MG63 (cell line): ENCODE measurements at regions not wholly inside any gene's neighbourhood (a gene's known extent, or its start where the extent isn't known, plus 50 kb on each side); places are given as distances from the start of the nearest gene placed in this dataset.
"Not testable (repeated sequence)": the region's sequence is repeated elsewhere in the genome, so short reads cannot be mapped to it uniquely, and the experiment has no call there.

ENCODE experiments used
- DNase-seq: peaks from one replicate; pipeline ENCODE4 v3.0.0-alpha.2; 2020
- H3K27me3 ChIP-seq: fragments of 250-450 bp; sonication (Bioruptor Pico); 2 replicates; pipeline ENCODE4 v1.5.1; 2020; ENCODE audit warnings: mild to moderate bottlenecking, moderate library complexity
- H3K36me3 ChIP-seq: fragments of 250-450 bp; sonication (Bioruptor Pico); 2 replicates; pipeline ENCODE4 v1.5.1; 2020; ENCODE audit warnings: mild to moderate bottlenecking, moderate library complexity
- H3K4me3 ChIP-seq: fragments of 250-450 bp; sonication (Bioruptor Pico); 2 replicates; pipeline ENCODE4 v1.5.1; 2020; ENCODE audit warnings: mild to moderate bottlenecking, moderate library complexity
- H3K9me3 ChIP-seq: fragments of 250-450 bp; sonication (Bioruptor Pico); 2 replicates; pipeline ENCODE4 v1.5.1; 2020; ENCODE audit warnings: mild to moderate bottlenecking, moderate library complexity

DNA sequence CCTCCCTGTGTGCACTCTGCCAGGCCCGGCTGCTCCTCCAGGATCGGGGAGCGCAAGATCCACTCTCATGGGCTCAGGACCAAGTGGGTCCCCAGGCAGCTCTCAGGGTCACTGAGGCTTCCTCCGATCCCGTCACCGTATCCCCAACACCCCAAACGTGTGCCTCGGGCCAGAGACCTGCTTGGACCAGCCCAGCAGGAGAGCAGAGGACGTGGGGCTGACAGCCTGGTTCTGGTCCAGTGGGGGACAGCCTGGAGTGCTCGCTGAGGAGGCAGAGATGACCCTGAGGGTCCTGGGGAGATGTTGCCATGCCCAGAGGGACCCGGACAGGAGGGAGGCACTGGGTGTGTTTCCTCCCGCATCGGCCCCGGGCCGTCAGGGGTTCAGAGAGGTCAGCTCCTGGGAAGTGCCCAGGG, 1402.6 kb downstream of the BRD1 start:
- no peak overlapping the region for H3K4me3 ChIP-seq
- DNase-seq: no peak
- H3K36me3 ChIP-seq: no peaks in the 10 kb centered on the region
- no peaks in the 10 kb centered on the region for H3K27me3 ChIP-seq
- no peaks in the 10 kb centered on the region for H3K9me3 ChIP-seq

DNA sequence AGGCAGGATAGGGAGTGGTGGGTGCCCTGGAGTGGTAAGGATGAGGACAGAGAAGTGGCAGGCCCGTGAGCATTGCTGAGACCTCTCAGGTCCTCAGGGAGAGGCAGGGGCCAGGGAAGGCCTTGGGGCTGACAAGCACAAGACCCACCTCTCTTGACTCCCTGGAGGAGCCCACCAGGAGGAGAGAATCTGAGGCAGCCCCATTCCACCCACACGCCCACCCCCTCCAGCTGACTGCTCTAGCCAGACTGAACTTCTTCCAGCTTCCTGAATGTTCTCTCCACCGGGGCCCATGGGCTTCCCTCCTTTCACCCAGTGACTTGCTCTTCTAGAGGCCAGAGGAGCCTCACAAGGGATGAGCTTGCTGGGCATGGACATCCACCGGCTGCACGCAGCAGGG, 1403.0 kb downstream of the BRD1 start:
- H3K9me3 ChIP-seq: no peaks in the 10 kb centered on the region

DNA sequence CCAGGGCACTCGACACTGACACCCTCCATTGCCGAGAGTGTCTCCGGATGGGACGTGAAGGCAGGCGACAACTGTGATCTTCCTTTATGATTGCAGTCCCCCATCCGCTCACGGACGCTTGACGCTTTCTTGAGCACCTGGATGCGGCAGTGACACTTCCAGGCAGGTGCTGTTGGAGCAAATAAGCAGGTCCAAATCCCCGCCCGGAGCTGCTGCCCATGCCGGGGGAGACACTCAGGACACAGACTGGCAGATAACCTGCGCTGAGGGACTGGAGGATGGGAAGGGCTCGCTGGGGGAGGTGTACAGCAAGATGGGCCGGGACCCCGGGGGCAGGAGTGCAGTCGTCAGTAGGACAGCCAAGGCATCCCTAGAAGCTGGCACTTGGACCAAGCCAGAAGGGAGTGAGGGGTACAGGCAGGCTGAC, 1403.5 kb downstream of the BRD1 start:
- no peak for DNase-seq
- no peak overlapping the region for H3K4me3 ChIP-seq
- H3K9me3 ChIP-seq: no peaks in the 10 kb centered on the region

More for the DNA sequence above, 1403.0 kb downstream of the BRD1 start:
- no peaks in the 10 kb centered on the region for H3K27me3 ChIP-seq
- H3K36me3 ChIP-seq: no peaks in the 10 kb centered on the region
- DNase-seq: no peak
- no peak overlapping the region for H3K4me3 ChIP-seq

DNA sequence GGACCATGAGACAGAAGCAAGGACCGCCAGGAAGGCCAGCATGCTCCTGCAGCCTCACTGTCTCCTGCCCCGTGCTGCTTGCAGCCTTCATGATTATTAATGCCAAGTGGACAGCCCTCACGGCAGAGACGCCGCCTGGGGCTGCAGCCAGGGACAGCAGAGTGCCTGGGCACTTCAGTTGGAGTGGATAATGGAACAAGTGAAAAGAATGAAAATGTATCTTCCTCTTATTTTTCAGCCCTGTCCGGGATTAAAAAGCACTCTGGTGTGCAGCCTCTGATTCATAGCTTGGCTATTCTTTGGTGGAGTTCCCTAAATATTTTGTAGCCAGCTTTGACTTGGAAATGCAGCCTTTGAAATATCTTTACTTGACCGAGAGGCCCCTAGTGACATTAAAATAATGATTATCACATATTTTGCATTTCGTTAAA, 1404.2 kb downstream of the BRD1 start:
- no peak for DNase-seq
- H3K27me3 ChIP-seq: no peaks in the 10 kb centered on the region
- H3K36me3 ChIP-seq: no peaks in the 10 kb centered on the region
- H3K4me3 ChIP-seq: no peak overlapping the region
- H3K9me3 ChIP-seq: no peaks in the 10 kb centered on the region

More for the DNA sequence above, 1403.5 kb downstream of the BRD1 start:
- Histone ChIP-seq H3K27me3 (no peaks in the 10 kb centered on the region), H3K36me3 (no peaks in the 10 kb centered on the region)

DNA sequence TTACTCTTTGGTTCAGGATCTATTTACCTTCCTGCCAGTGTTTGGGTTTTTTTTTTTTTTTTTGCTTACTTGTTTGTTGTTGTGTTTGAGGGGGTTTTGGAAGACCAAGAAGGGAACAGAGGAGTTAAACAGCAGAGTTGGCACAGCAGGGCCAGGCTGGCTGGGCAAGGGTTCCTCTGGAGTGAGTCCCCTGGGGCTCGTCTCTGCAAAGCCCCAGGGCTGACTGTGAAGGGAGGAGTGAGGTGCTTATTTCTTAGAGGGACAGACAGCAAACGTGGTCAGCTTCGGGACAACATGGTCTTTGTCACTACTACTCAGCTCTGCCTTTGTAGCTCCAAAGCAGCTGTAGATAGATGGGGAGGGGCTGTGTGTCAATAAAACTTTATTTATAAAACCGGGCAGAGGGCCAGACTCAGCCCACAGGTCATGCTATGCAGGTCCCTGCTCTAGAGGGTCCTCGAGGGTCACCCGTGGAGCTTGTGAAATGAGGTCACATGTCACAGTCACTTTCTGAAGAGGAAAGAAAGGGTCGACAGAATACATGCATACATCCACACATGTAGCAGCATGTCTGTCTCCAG, 1404.7 kb downstream of the BRD1 start:
- H3K9me3 ChIP-seq: no peaks in the 10 kb centered on the region
- no peaks in the 10 kb centered on the region for H3K36me3 ChIP-seq
- H3K4me3 ChIP-seq: no peak overlapping the region
- H3K27me3 ChIP-seq: no peaks in the 10 kb centered on the region
- no peak for DNase-seq

DNA sequence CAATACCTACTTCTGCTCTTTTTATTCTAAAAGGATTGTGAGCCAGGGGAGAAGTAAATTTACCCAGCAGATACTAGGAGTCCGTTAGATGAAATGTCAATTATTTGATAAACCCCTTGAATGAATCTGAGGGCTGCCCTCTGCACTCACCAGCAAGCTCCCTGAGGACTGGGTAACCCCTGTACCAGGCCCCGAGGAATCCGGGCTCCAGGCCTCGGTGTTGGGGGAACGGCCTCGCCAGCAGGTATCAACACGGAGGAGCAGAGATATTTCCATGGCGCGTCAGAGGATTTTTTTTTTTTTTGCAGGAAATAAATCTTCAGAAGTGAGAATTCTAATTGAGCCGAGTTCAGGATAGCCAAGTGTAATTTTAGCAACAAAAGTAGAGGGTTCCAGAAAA, 1408.8 kb downstream of the BRD1 start:
- DNase-seq: no peak
- H3K27me3 ChIP-seq: no peaks in the 10 kb centered on the region
- H3K9me3 ChIP-seq: no peaks in the 10 kb centered on the region
- no peaks in the 10 kb centered on the region for H3K36me3 ChIP-seq
- no peak overlapping the region for H3K4me3 ChIP-seq

- no peak overlapping the region for H3K4me3 ChIP-seq
- DNase-seq: no peak
- no peaks in the 10 kb centered on the region for H3K36me3 ChIP-seq
- H3K27me3 ChIP-seq: no peaks in the 10 kb centered on the region
- H3K9me3 ChIP-seq: no peaks in the 10 kb centered on the region
Measured at GRCh38 chr22:48417225-48418070, 1410.2 kb downstream of the BRD1 start.

- H3K36me3 ChIP-seq: no peaks in the 10 kb centered on the region
- H3K4me3 ChIP-seq: no peak overlapping the region
- H3K27me3 ChIP-seq: no peaks in the 10 kb centered on the region
- DNase-seq: no peak
- H3K9me3 ChIP-seq: no peaks in the 10 kb centered on the region
Measured at GRCh38 chr22:48416396-48417224, 1411.1 kb downstream of the BRD1 start.

DNA sequence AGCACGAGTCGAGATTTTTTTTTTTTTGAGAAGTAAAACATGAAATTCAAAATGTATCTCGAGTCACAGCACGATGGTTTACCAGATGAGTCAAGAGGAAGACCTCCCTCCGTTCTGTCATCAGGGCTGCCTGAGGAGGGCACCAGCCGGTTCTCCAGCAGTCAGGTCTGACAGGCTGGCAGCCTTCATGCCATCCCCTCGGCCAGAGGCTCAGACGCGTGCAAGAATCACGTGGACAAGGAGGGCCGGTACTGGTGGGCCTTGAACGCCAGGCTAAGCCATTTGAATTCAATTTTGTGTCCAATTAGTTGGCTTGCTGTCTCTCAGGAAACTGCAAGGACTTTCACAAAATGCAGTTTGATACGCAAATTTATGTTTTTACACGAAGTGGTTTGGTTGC, 1412.2 kb downstream of the BRD1 start:
- Histone ChIP-seq H3K36me3 (no peaks in the 10 kb centered on the region), H3K9me3 (no peaks in the 10 kb centered on the region), H3K27me3 (no peaks in the 10 kb centered on the region), H3K4me3 (no peak overlapping the region)
- no peak for DNase-seq

DNA sequence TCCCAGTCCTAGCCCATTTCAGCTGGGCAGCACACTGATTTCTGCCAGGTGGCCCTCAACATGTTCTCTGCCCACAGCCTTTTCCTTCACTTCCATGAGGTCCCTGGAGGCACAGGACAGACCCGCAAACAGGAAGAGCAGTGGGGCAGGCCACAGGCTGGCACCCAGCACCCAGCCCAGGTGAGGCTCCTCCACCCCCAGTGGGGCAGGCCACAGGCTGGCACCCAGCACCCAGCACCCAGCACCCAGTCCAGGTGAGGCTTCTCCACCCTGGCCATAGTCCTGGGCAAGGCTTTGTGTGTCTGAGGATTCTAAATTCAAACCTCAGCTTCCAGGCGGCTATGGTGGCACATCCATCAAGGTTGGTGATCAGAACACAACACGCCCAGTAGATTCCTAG, 1413.0 kb downstream of the BRD1 start:
- DNase-seq: no peak
- Histone ChIP-seq H3K36me3 (no peaks in the 10 kb centered on the region), H3K27me3 (no peaks in the 10 kb centered on the region), H3K9me3 (no peaks in the 10 kb centered on the region), H3K4me3 (no peak overlapping the region)

- H3K9me3 ChIP-seq, H3K27me3 ChIP-seq, H3K36me3 ChIP-seq, H3K4me3 ChIP-seq, DNase-seq: not testable (repeated sequence)
Measured at GRCh38 chr22:48412931-48413330, 1414.7 kb downstream of the BRD1 start.

DNA sequence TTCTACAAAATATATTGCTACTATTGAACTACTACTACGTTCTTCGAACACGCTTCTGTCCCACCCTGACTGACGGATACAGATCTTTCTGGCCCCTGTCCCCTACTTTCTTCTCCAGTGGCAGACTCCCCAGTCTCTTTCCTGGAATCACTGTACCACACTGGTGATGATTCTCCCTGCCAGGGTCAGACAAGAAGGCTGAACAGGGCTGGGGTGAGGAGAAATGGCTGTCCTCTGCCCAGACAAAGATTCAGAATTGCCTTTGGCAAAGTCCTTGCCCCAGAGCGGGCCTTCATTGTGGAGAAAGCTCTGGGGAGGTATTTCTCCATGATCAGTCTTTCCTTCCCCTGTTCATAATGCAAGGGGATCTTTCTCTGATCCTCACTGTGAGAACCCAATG, 1417.1 kb downstream of the BRD1 start:
- Histone ChIP-seq H3K27me3 (no peaks in the 10 kb centered on the region; the same call in 1 of the 2 replicates), H3K4me3 (no peak overlapping the region)
- no peak for DNase-seq

DNA sequence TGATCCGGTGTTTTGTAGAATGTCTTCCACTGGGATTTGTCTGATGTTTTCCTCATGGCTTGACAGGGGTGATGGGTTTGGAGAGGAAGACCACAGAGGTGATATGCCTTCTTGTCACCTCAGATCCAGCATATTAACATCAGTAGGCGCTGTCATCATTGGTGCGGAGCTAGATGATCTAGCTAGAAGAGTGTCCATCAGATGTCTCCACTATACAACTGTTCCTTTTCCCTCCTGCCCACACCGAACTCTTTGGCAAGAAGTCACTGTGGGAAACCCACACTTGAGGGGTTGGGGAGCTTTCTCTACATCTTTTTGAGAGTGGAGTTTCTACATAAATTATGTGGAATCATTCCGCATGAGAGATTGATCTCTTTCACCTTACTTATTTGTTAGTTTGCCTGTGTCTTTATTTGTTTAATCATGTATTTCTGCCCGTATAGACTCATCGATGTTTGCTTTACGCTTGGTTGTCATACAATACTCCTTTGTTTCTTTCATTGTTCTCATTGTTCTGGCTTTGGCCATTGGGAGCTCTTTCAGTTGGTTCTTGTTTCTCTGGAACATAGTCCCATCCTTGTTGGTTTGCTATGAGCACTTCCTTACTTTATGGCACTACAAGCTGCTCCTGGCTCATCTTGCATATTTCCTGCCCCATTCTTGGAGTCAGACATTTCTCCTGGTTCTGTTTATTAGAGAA, 1420.3 kb downstream of the BRD1 start:
- H3K36me3 ChIP-seq: no peaks in the 10 kb centered on the region
- no peaks in the 10 kb centered on the region for H3K9me3 ChIP-seq
- no peak overlapping the region for H3K4me3 ChIP-seq
- no peaks in the 10 kb centered on the region; the same call in 1 of the 2 replicates for H3K27me3 ChIP-seq
- DNase-seq: no peak

More for the DNA sequence above, 1417.1 kb downstream of the BRD1 start:
- H3K36me3 ChIP-seq: no peaks in the 10 kb centered on the region
- H3K9me3 ChIP-seq: no peaks in the 10 kb centered on the region

- Histone ChIP-seq H3K9me3 (no peaks in the 10 kb centered on the region), H3K4me3 (no peak overlapping the region), H3K27me3 (no peaks in the 10 kb centered on the region; the same call in 1 of the 2 replicates), H3K36me3 (no peaks in the 10 kb centered on the region)
- no peak for DNase-seq
Measured at GRCh38 chr22:48406161-48406560, 1421.5 kb downstream of the BRD1 start.

DNA sequence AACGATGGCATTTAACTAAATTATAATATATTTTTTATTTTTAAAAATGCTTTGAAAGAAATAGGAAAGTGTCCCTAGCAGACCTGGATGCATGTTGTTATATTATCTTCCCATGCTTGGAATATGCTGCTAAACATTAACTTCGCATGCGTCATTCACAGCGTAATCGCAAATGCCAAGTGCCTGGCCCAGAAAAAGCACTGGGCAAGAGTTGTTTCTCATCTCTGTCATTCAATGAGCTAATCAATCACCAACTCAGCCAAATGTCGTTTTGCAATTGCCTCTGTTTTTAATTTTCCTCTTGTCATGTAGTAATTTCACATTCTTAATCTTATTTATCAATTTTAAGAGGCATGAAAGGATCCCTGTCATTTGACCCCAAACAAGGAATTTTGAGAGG, 1421.9 kb downstream of the BRD1 start:
- Histone ChIP-seq H3K27me3 (no peaks in the 10 kb centered on the region; the same call in 1 of the 2 replicates), H3K36me3 (no peaks in the 10 kb centered on the region), H3K4me3 (no peak overlapping the region), H3K9me3 (no peaks in the 10 kb centered on the region)
- peak; percentile 55 for DNase-seq

- no peaks in the 10 kb centered on the region for H3K36me3 ChIP-seq
- no peaks in the 10 kb centered on the region for H3K9me3 ChIP-seq
- no peak overlapping the region for H3K4me3 ChIP-seq
- DNase-seq: no peak
- H3K27me3 ChIP-seq: no peaks in the 10 kb centered on the region; the same call in 1 of the 2 replicates
Measured at GRCh38 chr22:48404801-48405447, 1422.7 kb downstream of the BRD1 start.
